ENCODE measurements at regions not wholly inside any gene's neighbourhood (a gene's known extent, or its start where the extent isn't known, plus 50 kb on each side); places are given as distances from the start of the nearest gene placed in this dataset.

GRCh38 chr13:109979228-109979627 is 192.8 kb upstream of the IRS2 start:
- no peak overlapping the region for H3K27ac ChIP-seq
- H3K27me3 ChIP-seq: peaks cover 0 to 3% (median 0%) of the 10 kb centered on the region in 3 donors
- no peaks in the 10 kb centered on the region for H3K9me3 ChIP-seq
- no peak for TF ChIP-seq POLR2A (IDR thresholded peaks at IDR 0.05)
- no peak for TF ChIP-seq CTCF (IDR thresholded peaks at IDR 0.05)
- no peak for TF ChIP-seq EP300 (IDR thresholded peaks at IDR 0.05)
- no peak for TF ChIP-seq POLR2AphosphoS5 (IDR thresholded peaks at IDR 0.05)
- WGBS, 5 donors: 65 to 84% (median 76%) methylated on average over 6 of the region's 6 CpGs
- no peaks in the 10 kb centered on the region for H3K36me3 ChIP-seq
- H3K4me1 ChIP-seq: no peaks in the 10 kb centered on the region
- no peak overlapping the region for H3K4me3 ChIP-seq
- intact Hi-C loops (cut with DNase I; ENCODE audit: low total_unique reads): no loop called here
- no peak for DNase-seq

GRCh38 chr13:109977212-109977968 is 191.0 kb upstream of the IRS2 start:
- Histone ChIP-seq H3K4me3 (no peak overlapping the region), H3K4me1 (no peaks in the 10 kb centered on the region), H3K36me3 (no peaks in the 10 kb centered on the region), H3K27me3 (peaks cover 0 to 3% (median 0%) of the 10 kb centered on the region in 3 donors), H3K27ac (no peak overlapping the region), H3K9me3 (no peaks in the 10 kb centered on the region)
- WGBS, 5 donors: 82 to 89% (median 85%) methylated on average over 11 of the region's 11 CpGs
- no peak for TF ChIP-seq CTCF (IDR thresholded peaks at IDR 0.05)
- TF ChIP-seq EP300 (IDR thresholded peaks at IDR 0.05): no peak
- no peak for TF ChIP-seq POLR2AphosphoS5 (IDR thresholded peaks at IDR 0.05)
- no peak for TF ChIP-seq POLR2A (IDR thresholded peaks at IDR 0.05)
- DNase-seq: no peak
- intact Hi-C loops (cut with DNase I; ENCODE audit: low total_unique reads): no loop called here

- Histone ChIP-seq H3K4me3 (no peak overlapping the region), H3K27ac (no peak overlapping the region), H3K36me3 (no peaks in the 10 kb centered on the region), H3K9me3 (no peaks in the 10 kb centered on the region), H3K27me3 (peaks cover 0 to 3% (median 0%) of the 10 kb centered on the region in 3 donors), H3K4me1 (no peaks in the 10 kb centered on the region)
- DNase-seq: no peak
- WGBS, 5 donors: 55 to 72% (median 66%) methylated on average over 9 of the region's 9 CpGs
- intact Hi-C loops (cut with DNase I; ENCODE audit: low total_unique reads): no loop called here
- TF ChIP-seq CTCF (IDR thresholded peaks at IDR 0.05): no peak
- no peak for TF ChIP-seq POLR2AphosphoS5 (IDR thresholded peaks at IDR 0.05)
- TF ChIP-seq POLR2A (IDR thresholded peaks at IDR 0.05): no peak
- TF ChIP-seq EP300 (IDR thresholded peaks at IDR 0.05): no peak
These were observed 190.0 kb upstream of the IRS2 start for GRCh38 chr13:109976206-109976997.

- DNase-seq: no peak
- Histone ChIP-seq H3K4me3 (no peak overlapping the region), H3K36me3 (no peaks in the 10 kb centered on the region), H3K27me3 (peaks cover 0 to 3% (median 0%) of the 10 kb centered on the region in 3 donors), H3K9me3 (peaks cover 0 to 11% (median 4%) of the 10 kb centered on the region in 4 donors), H3K4me1 (no peaks in the 10 kb centered on the region), H3K27ac (no peak overlapping the region)
- WGBS, 5 donors: 79 to 94% (median 89%) methylated on average over 7 of the region's 7 CpGs
- TF ChIP-seq EP300 (IDR thresholded peaks at IDR 0.05) (no peak), CTCF (IDR thresholded peaks at IDR 0.05) (no peak), POLR2A (IDR thresholded peaks at IDR 0.05) (no peak), POLR2AphosphoS5 (IDR thresholded peaks at IDR 0.05) (no peak)
- intact Hi-C loops (cut with DNase I; ENCODE audit: low total_unique reads): no loop called here
These were observed 188.0 kb upstream of the IRS2 start for GRCh38 chr13:109974354-109974753.
